ENCODE measurements at regions not wholly inside any gene's neighbourhood (a gene's known extent, or its start where the extent isn't known, plus 50 kb on each side); places are given as distances from the start of the nearest gene placed in this dataset.

DNA sequence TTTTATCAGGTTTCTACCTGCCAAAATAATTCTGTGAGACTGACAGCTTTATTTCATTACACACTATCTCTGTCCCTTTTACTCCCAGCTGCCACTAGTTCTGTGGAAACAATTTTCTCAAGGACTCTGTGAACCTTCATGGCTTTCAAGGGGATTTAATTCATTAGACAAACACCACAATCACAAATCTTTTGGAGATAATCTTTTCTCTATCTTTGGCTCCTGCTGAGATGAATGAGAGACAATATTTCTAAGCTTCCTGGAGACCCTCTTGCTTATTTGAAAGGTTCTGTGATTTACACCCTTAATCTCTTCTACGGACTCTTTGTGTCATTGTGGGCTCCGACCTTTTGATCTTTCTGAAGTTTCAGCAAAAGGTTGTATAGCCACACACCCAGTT lies 222.6 kb downstream of the PRDM9 start:
- DNase-seq (ENCODE audit: extremely low spot score): no peak
- H3K36me3 ChIP-seq: no peaks in the 10 kb centered on the region
- no peak overlapping the region for H3K27ac ChIP-seq (replicated peaks in 1 of 4)
- no peak overlapping the region for H3K4me3 ChIP-seq
- H3K9me3 ChIP-seq: no peaks in the 10 kb centered on the region
- TF ChIP-seq POLR2AphosphoS5 (IDR thresholded peaks at IDR 0.05) (no peak), CTCF (IDR thresholded peaks at IDR 0.05) (no peak), EP300 (IDR thresholded peaks at IDR 0.05) (no peak), POLR2A (IDR thresholded peaks at IDR 0.05; ENCODE audit: low read depth) (no peak)
- 74% methylated on average over 2 of the region's 2 CpGs for WGBS
- intact Hi-C loops (cut with DNase I): no loop called here
- no peaks in the 10 kb centered on the region for H3K27me3 ChIP-seq
- H3K4me1 ChIP-seq: no peaks in the 10 kb centered on the region

DNA sequence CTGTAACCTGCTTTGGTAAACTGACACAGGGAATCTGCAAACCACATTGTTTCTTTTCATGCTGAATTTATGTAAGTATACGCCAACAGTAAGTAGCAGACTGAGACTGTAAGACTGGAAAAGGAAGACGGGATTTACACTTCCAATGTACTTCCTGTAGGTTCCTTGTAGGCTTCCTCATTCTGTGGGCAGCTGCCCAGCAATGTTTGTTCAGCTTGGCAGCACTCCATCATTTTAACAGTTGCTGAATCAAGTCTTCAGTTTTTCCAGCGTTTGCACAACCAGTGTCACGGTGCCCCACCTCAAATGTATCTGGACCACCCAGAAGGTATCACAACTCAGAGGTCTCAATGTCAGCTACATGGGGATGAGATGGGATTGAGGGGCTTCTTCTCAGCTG lies 232.6 kb downstream of the PRDM9 start:
- no peak overlapping the region for H3K4me3 ChIP-seq
- H3K36me3 ChIP-seq: no peaks in the 10 kb centered on the region
- H3K27ac ChIP-seq (replicated peaks in 1 of 4): no peak overlapping the region
- intact Hi-C loops (cut with DNase I): no loop called here
- no peaks in the 10 kb centered on the region for H3K9me3 ChIP-seq
- H3K4me1 ChIP-seq: no peaks in the 10 kb centered on the region
- H3K27me3 ChIP-seq: no peaks in the 10 kb centered on the region
- TF ChIP-seq POLR2A (IDR thresholded peaks at IDR 0.05; ENCODE audit: low read depth): no peak
- TF ChIP-seq CTCF (IDR thresholded peaks at IDR 0.05): no peak
- TF ChIP-seq EP300 (IDR thresholded peaks at IDR 0.05): no peak
- TF ChIP-seq POLR2AphosphoS5 (IDR thresholded peaks at IDR 0.05): no peak
- 72% methylated on average over 4 of the region's 4 CpGs for WGBS
- DNase-seq (ENCODE audit: extremely low spot score): no peak

DNA sequence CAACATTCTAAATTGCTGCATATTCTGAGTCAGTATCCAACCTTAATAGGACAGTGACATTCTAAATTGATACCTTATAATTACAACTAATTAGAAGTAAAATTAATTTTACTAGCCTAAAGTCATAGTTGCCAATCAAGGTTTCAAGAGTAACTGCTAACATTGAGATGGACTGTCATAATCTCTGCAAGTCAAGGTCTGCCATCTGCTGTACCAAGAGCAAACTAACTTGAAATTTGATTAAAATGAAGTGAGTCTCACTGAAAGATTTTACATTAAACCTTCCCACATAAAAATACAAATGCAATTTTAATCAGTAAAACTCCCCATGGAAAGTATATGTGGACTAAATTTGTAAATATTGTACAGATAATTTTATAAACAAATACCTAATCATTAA lies 235.3 kb downstream of the PRDM9 start:
- H3K36me3 ChIP-seq: no peaks in the 10 kb centered on the region
- H3K27me3 ChIP-seq: no peaks in the 10 kb centered on the region
- no peak overlapping the region for H3K27ac ChIP-seq (replicated peaks in 1 of 4)
- no peak overlapping the region for H3K4me3 ChIP-seq
- intact Hi-C loops (cut with DNase I): no loop called here
- no peaks in the 10 kb centered on the region for H3K4me1 ChIP-seq
- TF ChIP-seq CTCF (IDR thresholded peaks at IDR 0.05) (no peak), EP300 (IDR thresholded peaks at IDR 0.05) (no peak), POLR2AphosphoS5 (IDR thresholded peaks at IDR 0.05) (no peak), POLR2A (IDR thresholded peaks at IDR 0.05; ENCODE audit: low read depth) (no peak)
- DNase-seq (ENCODE audit: extremely low spot score): no peak
- no peaks in the 10 kb centered on the region for H3K9me3 ChIP-seq

DNA sequence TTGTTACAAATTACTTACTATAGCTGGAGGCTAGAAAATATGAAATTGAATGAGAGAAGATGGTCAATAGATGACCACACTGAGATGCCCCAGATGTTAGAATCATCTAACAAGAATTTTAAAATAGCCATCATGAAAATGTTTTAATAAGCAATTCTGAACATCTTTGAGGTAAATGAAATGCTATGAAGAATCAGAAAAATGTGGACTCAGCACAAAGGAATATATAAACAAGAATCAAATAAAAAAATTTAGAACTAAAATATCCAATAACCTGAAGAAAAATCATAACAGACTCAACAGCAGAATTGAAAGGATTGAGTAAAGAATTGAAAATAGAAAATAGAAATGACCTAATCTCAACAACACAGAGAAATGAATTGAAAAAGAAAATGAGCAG lies 248.5 kb downstream of the PRDM9 start:
- no peak overlapping the region for H3K27ac ChIP-seq (replicated peaks in 1 of 4)
- no peaks in the 10 kb centered on the region for H3K4me1 ChIP-seq
- H3K36me3 ChIP-seq: no peaks in the 10 kb centered on the region
- H3K27me3 ChIP-seq: no peaks in the 10 kb centered on the region
- no peak overlapping the region for H3K4me3 ChIP-seq
- no peaks in the 10 kb centered on the region for H3K9me3 ChIP-seq
- no peak for TF ChIP-seq CTCF (IDR thresholded peaks at IDR 0.05)
- no peak for TF ChIP-seq EP300 (IDR thresholded peaks at IDR 0.05)
- TF ChIP-seq POLR2A (IDR thresholded peaks at IDR 0.05; ENCODE audit: low read depth): no peak
- no peak for TF ChIP-seq POLR2AphosphoS5 (IDR thresholded peaks at IDR 0.05)
- DNase-seq (ENCODE audit: extremely low spot score): no peak
- intact Hi-C loops (cut with DNase I): no loop called here

GRCh38 chr5:23756779-23757178 lies 249.4 kb downstream of the PRDM9 start:
- Histone ChIP-seq H3K4me1 (no peaks in the 10 kb centered on the region), H3K9me3 (no peaks in the 10 kb centered on the region), H3K4me3 (no peak overlapping the region), H3K27ac (replicated peaks in 1 of 4) (no peak overlapping the region), H3K36me3 (no peaks in the 10 kb centered on the region), H3K27me3 (no peaks in the 10 kb centered on the region)
- DNase-seq (ENCODE audit: extremely low spot score): no peak
- TF ChIP-seq POLR2AphosphoS5 (IDR thresholded peaks at IDR 0.05) (no peak), CTCF (IDR thresholded peaks at IDR 0.05) (no peak), EP300 (IDR thresholded peaks at IDR 0.05) (no peak), POLR2A (IDR thresholded peaks at IDR 0.05; ENCODE audit: low read depth) (no peak)
- WGBS: 82% methylated on average over 3 of the region's 3 CpGs
- intact Hi-C loops (cut with DNase I): no loop called here

Measured in esophagus muscularis mucosa (tissue), 4 donors.